OCI-LY3 (cell line): ENCODE measurements at regions not wholly inside any gene's neighbourhood (a gene's known extent, or its start where the extent isn't known, plus 50 kb on each side); places are given as distances from the start of the nearest gene placed in this dataset.

Source experiments
- H2AFZ ChIP-seq: fragments of 200-600, 300-600 bp; shearing (Covaris generic); 2 replicates; pipeline ENCODE4 v1.6.0; 2014; ENCODE audit warnings: antibody characterized with exemption, low read depth, low read length
- H3K27ac ChIP-seq: fragments of 200-600, 300-600 bp; sonication (generic); 2 replicates; pipeline ENCODE4 v1.5.1; 2014; ENCODE audit warnings: mild to moderate bottlenecking, low read length, moderate library complexity, mixed read lengths
- H3K27me3 ChIP-seq: fragments of 200-600, 300-600 bp; sonication (generic); 2 replicates; pipeline ENCODE4 v1.6.1; 2014; ENCODE audit warnings: low read depth, low read length, mixed read lengths
- H3K36me3 ChIP-seq: fragments of 200-600, 300-600 bp; sonication (generic); replicated peaks from 2 replicates; pipeline ENCODE3; 2014; ENCODE audit warnings: low read depth, low read length, mixed read lengths
- H3K4me1 ChIP-seq: fragments of 300-600, 200-600 bp; sonication (generic); 2 replicates; pipeline ENCODE4 v1.6.1; 2014; ENCODE audit warnings: low read length, mixed read lengths
- H3K4me2 ChIP-seq: fragments of 200-600, 300-600 bp; sonication (generic); 2 replicates; pipeline ENCODE4 v1.6.1; 2014; ENCODE audit warnings: low read length, mixed read lengths
- H3K4me3 ChIP-seq: fragments of 300-600, 200-600 bp; sonication (generic); 2 replicates; pipeline ENCODE4 v1.5.1; 2014; ENCODE audit warnings: antibody characterized with exemption, mild to moderate bottlenecking, low read length, moderate library complexity
- H3K79me2 ChIP-seq: fragments of 300-600, 200-600 bp; shearing (Covaris generic); 2 replicates; pipeline ENCODE4 v1.6.1; 2014; ENCODE audit warnings: mild to moderate bottlenecking, low read length, mixed read lengths
- H3K9ac ChIP-seq: fragments of 300-600, 200-600 bp; shearing (Covaris generic); 2 replicates; pipeline ENCODE4 v1.6.0; 2014; ENCODE audit warnings: mild to moderate bottlenecking, low read length, moderate library complexity
- H3K9me3 ChIP-seq: fragments of 200-600, 300-600 bp; shearing (Covaris generic); 2 replicates; pipeline ENCODE4 v1.6.1; 2014; ENCODE audit warnings: low read length, mixed read lengths; ENCODE audit not compliant: insufficient read depth
- H4K20me1 ChIP-seq: fragments of 200-600, 300-600 bp; sonication (generic); 2 replicates; pipeline ENCODE4 v1.6.1; 2016; ENCODE audit warnings: low read length, mixed read lengths; ENCODE audit not compliant: insufficient read depth
- EZH2phosphoT487 ChIP-seq: fragments of 200-600 bp; shearing (Covaris generic); IDR thresholded peaks from 2 replicates; pipeline ENCODE4 v1.6.1; 2018; ENCODE audit warnings: antibody characterized with exemption, mixed run types, low read depth
- TF ChIP-seq, protein P1 (sequence below): fragments of 200-600, 300-600 bp; sonication (generic); IDR thresholded peaks from 2 replicates; pipeline ENCODE4 v1.5.1; 2014; ENCODE audit warnings: antibody characterized with exemption, low read length, low read depth

- TF ChIP-seq EZH2phosphoT487 = no peak
- TF ChIP-seq, protein P1, sequence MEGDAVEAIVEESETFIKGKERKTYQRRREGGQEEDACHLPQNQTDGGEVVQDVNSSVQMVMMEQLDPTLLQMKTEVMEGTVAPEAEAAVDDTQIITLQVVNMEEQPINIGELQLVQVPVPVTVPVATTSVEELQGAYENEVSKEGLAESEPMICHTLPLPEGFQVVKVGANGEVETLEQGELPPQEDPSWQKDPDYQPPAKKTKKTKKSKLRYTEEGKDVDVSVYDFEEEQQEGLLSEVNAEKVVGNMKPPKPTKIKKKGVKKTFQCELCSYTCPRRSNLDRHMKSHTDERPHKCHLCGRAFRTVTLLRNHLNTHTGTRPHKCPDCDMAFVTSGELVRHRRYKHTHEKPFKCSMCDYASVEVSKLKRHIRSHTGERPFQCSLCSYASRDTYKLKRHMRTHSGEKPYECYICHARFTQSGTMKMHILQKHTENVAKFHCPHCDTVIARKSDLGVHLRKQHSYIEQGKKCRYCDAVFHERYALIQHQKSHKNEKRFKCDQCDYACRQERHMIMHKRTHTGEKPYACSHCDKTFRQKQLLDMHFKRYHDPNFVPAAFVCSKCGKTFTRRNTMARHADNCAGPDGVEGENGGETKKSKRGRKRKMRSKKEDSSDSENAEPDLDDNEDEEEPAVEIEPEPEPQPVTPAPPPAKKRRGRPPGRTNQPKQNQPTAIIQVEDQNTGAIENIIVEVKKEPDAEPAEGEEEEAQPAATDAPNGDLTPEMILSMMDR = no peak
- Histone ChIP-seq H3K4me1 (peaks cover 12% of the 10 kb centered on the region), H3K79me2 (no peaks in the 10 kb centered on the region), H3K9me3 (no peaks in the 10 kb centered on the region), H3K27ac (no peak overlapping the region), H3K27me3 (no peaks in the 10 kb centered on the region), H3K4me3 (no peak overlapping the region), H3K4me2 (peak overlapping the region; percentile 29), H2AFZ (no peak overlapping the region), H4K20me1 (no peaks in the 10 kb centered on the region), H3K9ac (no peak overlapping the region), H3K36me3 (no peaks in the 10 kb centered on the region)
Measured at GRCh38 chr6:14638906-14639761, 521.6 kb downstream of the CD83 start.

- Histone ChIP-seq H4K20me1 (no peaks in the 10 kb centered on the region), H3K4me3 (no peak overlapping the region), H3K27ac (no peak overlapping the region), H3K36me3 (no peaks in the 10 kb centered on the region), H3K4me2 (no peak overlapping the region), H3K9me3 (no peaks in the 10 kb centered on the region), H3K9ac (no peak overlapping the region), H2AFZ (no peak overlapping the region), H3K4me1 (peaks cover 12% of the 10 kb centered on the region), H3K27me3 (no peaks in the 10 kb centered on the region), H3K79me2 (no peaks in the 10 kb centered on the region)
- no peak for TF ChIP-seq EZH2phosphoT487
- TF ChIP-seq, protein P1 = no peak
Measured at GRCh38 chr6:14639983-14640599, 522.5 kb downstream of the CD83 start.

GRCh38 chr6:14640631-14641030, 523.1 kb downstream of the CD83 start:
- Histone ChIP-seq H2AFZ (no peak overlapping the region), H3K4me1 (peaks cover 12% of the 10 kb centered on the region), H4K20me1 (no peaks in the 10 kb centered on the region), H3K9me3 (no peaks in the 10 kb centered on the region), H3K9ac (no peak overlapping the region), H3K4me2 (no peak overlapping the region), H3K27me3 (no peaks in the 10 kb centered on the region), H3K4me3 (no peak overlapping the region), H3K79me2 (no peaks in the 10 kb centered on the region), H3K36me3 (no peaks in the 10 kb centered on the region), H3K27ac (no peak overlapping the region)
- TF ChIP-seq, protein P1 = no peak
- no peak for TF ChIP-seq EZH2phosphoT487

- H3K9me3 ChIP-seq = no peaks in the 10 kb centered on the region
- H3K9ac ChIP-seq = no peak overlapping the region
- H3K4me2 ChIP-seq = no peak overlapping the region
- H3K4me3 ChIP-seq = no peak overlapping the region
- no peaks in the 10 kb centered on the region for H3K27me3 ChIP-seq
- no peak overlapping the region for H2AFZ ChIP-seq
- peaks cover 12% of the 10 kb centered on the region for H3K4me1 ChIP-seq
- TF ChIP-seq, protein P1 = no peak
- no peak for TF ChIP-seq EZH2phosphoT487
- no peaks in the 10 kb centered on the region for H4K20me1 ChIP-seq
- H3K27ac ChIP-seq = no peak overlapping the region
- H3K79me2 ChIP-seq = no peaks in the 10 kb centered on the region
- no peaks in the 10 kb centered on the region for H3K36me3 ChIP-seq
Measured at GRCh38 chr6:14641423-14642135, 524.0 kb downstream of the CD83 start.
